T-helper 2 cell (primary cell): ENCODE measurements at regions not wholly inside any gene's neighbourhood (a gene's known extent, or its start where the extent isn't known, plus 50 kb on each side); places are given as distances from the start of the nearest gene placed in this dataset.
"Not testable (repeated sequence)": the region's sequence is repeated elsewhere in the genome, so short reads cannot be mapped to it uniquely, and the experiment has no call there.

ENCODE experiments used
- DNase-seq, 5 experiments: peaks; one replicate each; pipeline versions ENCODE4 v3.0.0 to v3.0.0-alpha.2; 2012 to 2022

- DNase-seq, result no peak
Measured at GRCh38 chr2:22175003-22175402, 1051.2 kb downstream of the TDRD15 start.

GRCh38 chr2:22185251-22185650 lies 1061.5 kb downstream of the TDRD15 start:
- no peak for DNase-seq

DNA sequence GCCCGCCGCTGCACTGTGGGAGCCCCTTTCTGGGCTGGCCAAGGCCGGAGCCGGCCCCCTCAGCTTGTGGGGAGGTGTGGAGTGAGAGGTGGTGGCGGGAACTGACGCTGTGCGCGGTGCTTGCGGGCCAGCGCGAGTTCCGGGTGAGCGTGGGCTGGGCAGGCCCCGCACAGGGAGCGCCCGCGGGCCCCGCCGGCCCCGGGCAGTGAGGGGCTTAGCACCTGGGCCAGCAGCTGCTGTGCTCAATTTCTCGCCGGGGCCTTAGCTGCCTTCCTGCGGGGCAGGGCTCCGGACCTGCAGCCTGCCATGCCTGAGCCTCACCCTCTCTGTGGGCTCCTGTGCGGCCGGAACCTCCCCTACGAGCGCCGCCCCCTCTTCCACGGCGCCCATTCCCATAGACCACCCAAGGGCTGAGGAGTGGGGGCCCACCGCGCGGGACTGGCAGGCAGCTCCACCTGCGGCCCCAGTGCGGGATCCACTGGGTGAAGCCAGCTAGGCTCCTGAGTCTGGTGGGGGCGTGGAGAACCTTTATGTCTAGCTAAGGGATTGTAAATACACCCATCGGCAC lies 1062.6 kb downstream of the TDRD15 start:
- not testable (repeated sequence) for DNase-seq

DNA sequence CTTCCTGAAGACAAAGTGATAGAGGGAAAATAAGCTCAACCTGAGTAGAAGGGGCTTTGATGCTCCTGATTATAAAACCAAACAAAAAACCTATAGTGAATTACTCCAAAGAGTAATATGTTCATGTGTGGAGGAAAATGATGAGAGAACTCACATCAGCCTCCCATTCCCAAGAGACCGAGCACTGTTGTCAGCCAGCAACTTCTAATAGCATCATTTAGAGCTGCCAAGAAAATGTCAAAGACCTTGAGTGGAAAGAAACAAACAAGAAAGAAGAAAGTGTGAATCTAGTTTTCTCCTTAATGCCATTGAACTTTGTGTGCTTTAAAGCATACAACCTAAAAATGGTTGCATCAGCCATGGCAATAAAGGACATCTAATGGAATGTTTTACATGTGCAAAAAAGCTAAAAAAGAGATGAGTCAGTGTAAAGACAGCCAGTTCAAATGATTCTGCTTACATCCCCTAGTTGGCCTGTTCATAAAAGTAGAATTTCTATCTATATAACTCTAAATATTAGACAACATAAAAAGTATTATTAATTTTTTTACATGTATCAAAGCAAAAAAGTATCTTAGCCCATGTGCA lies 1066.2 kb downstream of the TDRD15 start:
- DNase-seq, result no peak

GRCh38 chr2:22194218-22194617 lies 1070.5 kb downstream of the TDRD15 start:
- DNase-seq, result no peak

- DNase-seq, result no peak
Measured at GRCh38 chr2:22196806-22197205, 1073.0 kb downstream of the TDRD15 start.

DNA sequence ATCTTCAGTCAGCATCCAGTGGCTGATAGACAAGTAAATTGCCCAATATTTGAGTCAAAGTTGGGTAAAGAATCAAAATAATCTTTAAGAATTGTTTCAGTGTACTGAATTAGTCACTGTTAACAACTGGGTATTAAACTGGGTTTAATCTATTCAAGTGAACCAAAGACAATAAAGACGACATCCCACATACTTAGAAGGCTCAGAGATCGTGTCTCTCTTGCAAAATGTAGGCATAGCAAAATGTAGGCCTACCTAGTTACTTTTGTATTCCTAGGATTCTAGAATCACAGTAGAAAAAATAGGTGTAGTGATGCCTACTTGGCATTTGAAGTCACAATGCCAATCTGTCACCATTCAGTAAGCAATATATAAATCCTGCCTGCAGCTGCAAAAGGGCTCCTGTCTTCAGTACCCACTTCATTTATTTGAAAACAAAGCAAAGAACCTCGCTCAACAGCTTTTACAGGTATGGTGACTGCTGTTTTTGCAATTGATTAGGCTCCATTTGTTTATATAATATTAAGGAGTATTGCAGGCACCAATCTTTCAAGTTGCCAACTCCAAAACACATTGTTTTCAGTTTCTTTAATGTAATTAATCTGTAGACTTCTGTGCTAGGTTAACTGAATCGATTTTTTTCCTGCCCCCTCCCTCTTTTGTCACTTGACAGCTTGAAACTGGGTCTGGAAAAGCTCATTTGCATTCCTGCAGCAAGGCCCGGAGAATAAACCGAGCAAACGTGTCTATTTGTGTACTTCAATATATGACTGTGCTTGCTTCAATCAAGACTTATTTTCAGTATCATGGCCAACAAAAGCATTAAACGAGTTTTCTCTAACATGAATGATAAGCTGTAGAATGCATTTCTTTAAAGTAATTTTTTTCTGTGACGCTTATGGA lies 1074.9 kb downstream of the TDRD15 start:
- no peak for DNase-seq

- no peak for DNase-seq
Measured at GRCh38 chr2:22199994-22200393, 1076.2 kb downstream of the TDRD15 start.

DNA sequence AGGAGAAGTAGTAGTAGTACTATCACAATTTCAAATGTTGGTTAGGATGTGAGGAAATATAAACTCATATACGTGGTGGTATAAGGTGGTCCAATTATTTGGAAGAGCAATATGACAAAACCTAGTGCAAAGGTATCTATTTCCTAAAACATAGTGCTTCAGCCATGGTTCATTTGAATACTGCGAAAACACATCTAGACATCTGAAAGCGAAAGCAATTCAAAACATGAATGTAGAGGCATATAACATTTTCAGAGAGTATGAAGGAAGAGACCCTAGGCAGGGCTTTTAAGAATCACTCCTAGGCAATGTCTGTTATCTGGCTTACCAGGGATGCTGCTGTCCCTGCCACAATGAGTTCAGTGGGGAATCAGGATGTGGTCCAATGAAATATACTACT lies 1085.8 kb downstream of the TDRD15 start:
- DNase-seq, result no peak

GRCh38 chr2:22213237-22213636 lies 1089.5 kb downstream of the TDRD15 start:
- no peak for DNase-seq

- DNase-seq, result no peak
Measured at GRCh38 chr2:22215517-22215916, 1091.7 kb downstream of the TDRD15 start.

DNA sequence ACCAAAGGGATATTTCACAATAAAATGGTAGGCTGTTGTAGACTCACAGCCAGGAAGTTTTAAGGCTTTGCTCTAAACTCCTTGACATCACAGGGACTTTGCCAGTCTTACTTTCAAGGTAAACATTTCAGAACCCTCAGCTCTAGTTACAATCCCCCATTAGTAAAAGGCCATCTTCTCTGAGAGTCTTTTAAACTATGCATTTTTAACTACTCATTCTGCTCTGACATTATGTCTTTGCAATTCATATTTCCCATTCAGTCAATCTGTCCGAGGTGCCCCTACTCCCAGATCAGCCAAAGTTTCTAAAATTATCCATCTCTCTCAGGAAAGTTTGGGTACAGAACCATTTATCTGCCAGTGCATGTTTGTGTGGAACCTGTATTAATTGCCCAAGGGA lies 1094.1 kb downstream of the TDRD15 start:
- DNase-seq, result no peak

DNA sequence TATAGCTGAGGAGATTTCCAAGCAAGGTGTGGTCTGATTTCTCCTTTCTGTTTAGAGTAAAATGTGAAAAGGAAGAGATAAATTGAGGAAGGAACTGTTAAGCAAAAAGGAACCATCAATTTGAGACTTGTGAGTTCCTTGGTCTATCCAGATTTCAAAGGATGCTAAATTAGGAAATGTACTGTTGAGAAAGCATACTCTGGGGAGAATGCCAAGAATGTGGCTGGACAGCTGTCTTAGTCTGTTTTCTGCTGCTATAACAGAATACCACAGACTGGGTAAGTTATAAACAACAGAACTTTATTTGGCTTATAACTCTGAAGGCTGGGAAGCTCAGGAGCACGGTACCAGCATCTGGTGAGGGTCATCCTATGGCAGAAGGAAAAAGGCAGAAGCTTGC lies 1097.2 kb downstream of the TDRD15 start:
- no peak for DNase-seq

DNA sequence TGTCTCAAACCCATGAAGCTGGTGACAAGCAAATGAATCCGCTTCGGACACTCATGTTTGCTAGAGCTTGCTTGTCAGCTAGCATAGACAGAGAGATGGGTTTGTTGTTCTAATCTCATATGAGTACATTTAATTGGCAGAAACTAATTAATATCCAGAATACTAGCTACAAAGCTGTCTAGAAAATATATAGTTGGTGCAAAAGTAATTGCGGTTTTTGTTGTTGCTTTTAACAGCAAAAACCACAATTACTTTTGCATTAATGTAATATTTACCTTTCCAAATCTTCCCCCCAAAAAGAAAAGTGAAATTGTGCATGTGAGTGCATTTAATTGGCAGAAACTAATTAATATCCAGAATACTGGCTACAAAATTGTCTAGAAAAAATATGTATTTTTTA lies 1115.2 kb downstream of the TDRD15 start:
- no peak for DNase-seq

DNA sequence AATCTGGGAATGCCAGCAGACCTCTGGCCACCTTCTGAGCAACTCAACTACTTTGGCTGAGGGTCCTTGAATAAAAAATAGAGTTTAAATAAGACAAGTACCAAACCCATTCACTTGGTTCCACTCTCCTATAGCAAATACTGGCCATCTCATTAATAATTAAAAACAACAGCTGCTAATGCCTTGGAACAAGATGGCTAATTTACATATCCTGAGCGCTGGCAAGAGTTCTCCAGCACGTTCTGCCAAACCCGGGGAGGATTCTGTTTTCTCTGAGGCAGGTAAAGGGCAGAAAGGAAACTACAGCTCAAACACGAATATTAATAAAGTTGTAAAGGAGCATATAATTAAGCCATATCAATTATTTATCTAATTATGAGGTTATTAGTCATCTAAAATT lies 1123.7 kb downstream of the TDRD15 start:
- no peak for DNase-seq

GRCh38 chr2:22248851-22249250 lies 1125.1 kb downstream of the TDRD15 start:
- no peak for DNase-seq

DNA sequence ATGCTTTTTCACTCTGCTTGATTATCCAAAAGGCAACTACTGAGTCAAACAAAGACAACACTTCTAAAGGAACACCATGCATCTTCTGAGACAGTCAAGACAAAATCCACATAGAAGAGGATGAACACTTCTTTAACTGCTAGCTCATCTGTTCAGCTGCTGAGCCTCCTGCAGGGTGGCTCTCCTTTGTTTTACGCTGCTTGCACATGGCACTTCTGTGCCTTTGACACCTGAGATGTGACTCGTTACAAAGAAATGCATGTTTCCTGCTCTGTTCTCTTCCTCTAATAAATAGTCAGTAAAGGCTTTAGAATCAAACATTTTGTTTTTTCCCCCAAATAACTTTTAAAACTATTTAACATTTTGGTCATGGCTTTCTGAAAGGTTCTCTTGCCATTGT lies 1129.4 kb downstream of the TDRD15 start:
- DNase-seq, result no peak

DNA sequence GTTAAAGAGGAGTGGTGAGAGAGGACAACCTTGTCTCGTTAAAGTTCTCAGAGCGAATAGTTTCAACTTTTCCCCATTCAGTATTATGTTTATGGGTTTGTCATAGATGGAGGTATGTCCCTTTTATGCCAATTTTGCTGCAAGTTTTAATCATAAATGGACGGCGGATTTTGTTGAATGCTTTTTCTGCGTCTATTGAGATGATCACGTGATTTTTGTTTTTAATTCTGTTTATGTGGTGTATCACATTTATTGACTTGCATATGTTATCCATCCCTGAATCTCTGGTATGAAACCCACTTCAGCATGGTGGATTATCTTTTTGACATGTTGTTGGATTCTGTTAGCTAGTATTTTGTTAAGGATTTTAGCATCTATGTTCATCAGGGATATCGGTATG lies 1123.8 kb upstream of the KLHL29 start:
- DNase-seq, result no peak

- DNase-seq, result no peak
Measured at GRCh38 chr2:22270341-22270740, 1114.6 kb upstream of the KLHL29 start.

- DNase-seq, result no peak
Measured at GRCh38 chr2:22273853-22274252, 1111.1 kb upstream of the KLHL29 start.

DNA sequence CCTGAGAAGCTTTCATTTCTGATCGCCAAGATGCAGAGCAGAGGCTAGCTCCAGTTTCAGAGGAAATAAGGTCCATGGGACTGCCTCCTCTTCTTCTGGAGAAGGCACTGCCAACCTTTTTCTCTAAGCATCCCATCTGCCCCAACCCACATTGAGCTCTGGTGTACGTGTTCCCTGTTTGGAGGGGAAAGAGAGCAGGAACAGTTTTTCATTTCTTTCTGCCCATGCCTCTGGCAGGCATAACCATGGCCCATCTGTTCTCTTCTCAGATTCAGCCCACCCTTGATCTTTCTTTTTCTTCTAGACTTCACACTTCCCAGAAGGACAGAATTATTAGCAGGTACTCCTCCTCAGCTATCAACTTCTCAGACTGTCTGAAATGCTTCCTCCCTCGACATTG lies 1110.3 kb upstream of the KLHL29 start:
- DNase-seq, result no peak

DNA sequence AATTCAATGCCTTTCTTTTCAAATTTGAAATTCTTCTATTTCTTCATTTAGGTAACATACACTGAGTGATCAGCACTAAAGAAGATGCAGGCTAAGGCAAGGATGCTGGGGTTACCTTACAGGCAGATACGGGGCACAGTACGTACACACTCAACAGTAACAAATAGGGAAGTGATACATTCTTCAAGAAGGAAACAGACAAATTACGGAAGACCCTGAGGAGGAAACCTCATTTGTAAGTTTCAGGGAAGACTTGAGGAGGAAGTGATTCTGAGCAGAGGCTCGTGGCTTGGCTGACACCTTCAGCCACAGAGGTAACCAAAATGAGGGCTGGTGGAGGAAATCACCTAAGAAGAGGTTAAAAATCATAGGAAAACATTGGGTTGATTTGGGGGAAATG lies 1108.3 kb upstream of the KLHL29 start:
- no peak for DNase-seq

DNA sequence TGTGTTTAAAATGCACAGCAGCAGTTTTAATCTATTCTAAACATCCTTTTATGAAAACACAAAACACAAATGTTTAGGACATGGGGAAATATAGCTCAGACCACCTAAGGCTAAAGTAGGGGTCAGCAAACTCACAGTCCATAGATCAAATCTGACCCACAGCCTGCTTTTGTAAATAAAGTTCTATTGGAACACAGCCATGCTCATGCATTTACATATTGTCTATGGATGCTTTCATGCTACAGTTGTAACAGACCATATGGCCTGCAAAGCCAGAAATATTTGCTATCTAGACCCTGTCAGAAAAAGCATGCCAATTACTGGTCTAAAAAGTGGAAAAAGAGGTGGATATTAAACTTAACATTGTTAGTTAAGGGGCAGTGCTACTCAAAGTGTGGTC lies 1105.4 kb upstream of the KLHL29 start:
- no peak for DNase-seq

DNA sequence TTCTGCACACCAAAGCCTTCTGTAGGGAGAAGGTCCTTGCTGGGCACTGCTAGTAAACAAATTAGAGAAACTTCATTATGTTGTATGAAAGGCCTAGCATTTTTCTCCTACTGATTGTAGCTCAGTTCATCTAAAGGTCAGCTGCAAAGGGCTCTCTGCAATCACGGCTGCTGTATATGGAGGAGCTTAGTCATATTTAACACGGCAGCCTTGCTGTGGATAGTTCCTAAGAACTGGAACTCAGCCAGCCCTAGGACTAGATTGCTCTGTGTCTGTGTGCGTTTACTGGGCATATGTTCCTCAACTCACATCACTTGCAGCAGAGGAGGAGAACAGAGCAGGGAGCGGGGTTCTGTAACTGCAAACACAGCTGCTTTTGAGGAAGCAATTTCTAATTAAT lies 1103.9 kb upstream of the KLHL29 start:
- no peak for DNase-seq
